Activated T-cell treated with anti-CD3 and anti-CD28 coated beads for 4 hours (primary cell): ENCODE measurements at regions not wholly inside any gene's neighbourhood (a gene's known extent, or its start where the extent isn't known, plus 50 kb on each side); places are given as distances from the start of the nearest gene placed in this dataset.

Experiments used
- DNase-seq: peaks from one replicate; pipeline ENCODE4 v3.0.0-alpha.2; 2020

DNA sequence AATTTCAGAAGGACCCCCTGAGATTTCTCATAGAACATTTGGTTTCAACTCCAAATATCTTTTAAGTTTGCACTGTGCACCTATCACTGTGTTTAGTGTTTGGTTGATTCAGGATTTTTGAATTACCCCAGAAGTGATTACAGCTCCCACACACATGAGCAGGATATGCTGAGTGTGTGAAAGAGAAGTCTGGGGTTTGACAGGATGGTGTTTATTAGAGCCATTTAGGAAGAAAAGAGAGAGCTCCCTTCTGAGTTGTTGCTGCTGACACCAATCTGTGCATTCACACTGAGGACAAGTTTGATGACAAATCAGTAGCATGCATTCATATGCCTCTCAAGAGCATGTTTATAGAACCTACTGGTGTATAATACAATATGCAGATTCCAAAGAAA lies 118.1 kb downstream of the RPL22L1 start:
- no peak for DNase-seq

DNA sequence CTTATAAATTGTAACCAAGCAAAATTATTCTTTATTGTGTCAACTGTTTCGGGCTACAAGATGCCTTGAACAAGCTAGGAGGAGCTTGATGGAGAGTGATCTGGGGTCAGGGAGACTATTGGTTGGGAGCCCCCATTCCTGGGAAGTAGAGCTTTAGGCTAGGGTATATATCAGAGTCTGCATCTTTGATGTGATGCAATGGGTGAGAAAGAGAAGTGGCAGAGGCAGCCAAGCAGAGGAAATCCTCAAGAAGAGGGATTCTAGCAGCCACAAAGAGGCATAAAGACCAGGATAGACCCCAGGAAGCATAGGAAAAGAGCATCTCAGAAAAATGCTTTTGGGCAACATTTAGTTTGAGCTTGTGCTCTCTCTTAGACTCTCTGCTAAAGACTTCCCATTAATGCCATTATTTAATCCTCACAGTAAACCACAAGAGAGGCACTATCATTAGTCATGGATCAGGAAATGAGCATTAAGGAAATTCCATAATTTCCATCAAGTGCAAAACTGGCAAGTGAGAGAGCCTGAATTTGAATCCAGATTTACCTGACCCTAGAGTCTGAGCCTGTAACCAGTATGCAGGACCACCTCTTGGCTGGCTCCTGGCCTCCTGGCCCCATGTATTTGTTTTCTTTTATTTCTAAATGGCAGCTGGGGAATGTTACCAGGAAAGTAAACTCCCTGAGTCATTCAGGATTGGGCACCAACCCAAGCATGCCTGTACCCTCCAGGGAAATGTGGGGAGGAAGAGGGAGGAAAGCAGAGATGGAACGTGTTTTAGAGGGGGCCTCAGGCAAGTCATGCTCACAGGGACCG lies 118.7 kb downstream of the RPL22L1 start:
- no peak for DNase-seq

DNA sequence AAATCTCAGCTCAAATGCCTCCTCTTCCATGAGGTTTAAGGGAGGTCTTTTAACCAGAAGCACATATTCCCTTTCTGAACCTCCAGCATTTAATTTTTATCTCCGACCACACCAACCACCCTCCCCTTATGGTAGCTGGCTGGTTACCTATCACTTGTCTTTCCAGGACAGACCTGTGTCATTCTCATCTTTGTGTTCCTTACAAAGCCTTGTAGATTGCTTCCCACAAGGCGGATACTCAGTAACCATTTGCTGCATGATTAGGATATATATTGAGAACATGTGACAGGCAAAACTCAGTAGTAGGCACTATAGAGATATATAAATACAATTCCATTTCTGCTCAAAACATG lies 119.5 kb downstream of the RPL22L1 start:
- DNase-seq, result no peak

DNA sequence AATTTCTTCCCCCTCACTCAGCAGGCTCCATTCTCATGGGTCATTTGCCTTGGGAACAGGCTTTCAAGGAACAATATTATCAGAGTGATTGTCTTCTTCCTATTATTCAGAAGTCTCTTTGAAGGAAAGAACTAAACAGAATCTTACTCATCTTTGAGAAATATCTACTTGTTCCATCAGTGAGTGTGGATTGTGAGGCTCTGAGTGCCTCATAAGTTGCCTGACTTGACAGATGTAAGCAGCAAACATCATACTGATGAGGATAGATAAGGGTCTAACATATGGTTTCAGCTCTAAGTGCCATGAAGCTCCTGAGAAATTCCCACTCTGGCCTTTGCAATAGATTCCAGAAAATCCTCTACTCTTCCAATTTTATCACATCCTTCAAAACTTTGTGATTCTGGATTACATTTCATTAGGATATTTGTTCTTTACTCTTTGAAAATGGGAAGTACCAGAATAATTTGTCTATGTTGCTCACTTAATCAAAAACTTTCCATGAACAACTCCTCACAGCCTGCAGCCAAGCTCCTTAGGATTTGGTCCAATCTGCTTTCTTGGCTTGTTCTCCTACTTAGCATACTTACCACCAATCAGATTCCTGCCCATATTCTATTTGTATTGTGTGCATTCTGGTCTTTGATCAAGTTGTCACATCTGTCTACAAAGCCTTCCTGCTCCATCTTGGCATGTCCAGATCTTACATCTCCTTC lies 120.1 kb downstream of the RPL22L1 start:
- DNase-seq, result no peak

GRCh38 chr3:170749185-170749584 lies 120.8 kb downstream of the RPL22L1 start:
- DNase-seq, result no peak

GRCh38 chr3:170746175-170746942 lies 123.6 kb downstream of the RPL22L1 start:
- no peak for DNase-seq

- no peak for DNase-seq
These were observed 124.7 kb downstream of the RPL22L1 start for GRCh38 chr3:170745211-170745718.

DNA sequence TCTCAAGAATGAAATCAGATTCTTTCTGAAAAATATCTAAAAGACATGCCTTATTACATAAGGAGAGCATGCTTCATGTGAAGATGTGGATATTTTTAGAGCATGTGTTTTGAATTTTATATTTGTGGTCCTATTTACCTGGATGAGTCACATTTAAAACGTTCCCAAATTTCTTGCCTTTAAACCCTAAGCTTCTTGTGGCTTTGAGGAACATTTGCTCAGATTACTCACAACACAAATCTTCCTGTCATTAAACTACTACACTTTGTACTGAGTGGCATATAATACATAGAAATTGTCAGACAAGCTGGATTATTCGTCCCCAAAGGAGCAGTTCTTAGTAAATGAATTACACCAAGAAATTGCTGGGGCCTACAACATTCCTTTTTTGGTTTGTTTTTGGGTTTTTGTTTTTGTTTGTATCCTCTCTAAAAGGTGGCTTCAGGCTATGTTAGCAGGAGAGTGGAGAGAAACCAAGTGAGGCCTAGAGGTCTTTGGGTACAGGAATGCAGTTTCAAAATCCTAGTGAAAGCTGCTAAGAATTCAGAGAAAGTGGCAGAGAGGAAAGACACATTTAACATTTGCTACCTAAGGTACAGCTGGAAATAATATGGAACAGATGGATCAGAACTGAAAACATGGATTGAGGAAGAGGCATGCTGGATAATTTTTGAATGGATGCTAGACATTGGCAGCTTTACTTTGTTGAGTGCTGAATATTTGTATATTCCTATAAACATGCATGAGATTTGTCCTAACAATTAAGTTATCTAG lies 128.1 kb downstream of the RPL22L1 start:
- DNase-seq, result no peak

DNA sequence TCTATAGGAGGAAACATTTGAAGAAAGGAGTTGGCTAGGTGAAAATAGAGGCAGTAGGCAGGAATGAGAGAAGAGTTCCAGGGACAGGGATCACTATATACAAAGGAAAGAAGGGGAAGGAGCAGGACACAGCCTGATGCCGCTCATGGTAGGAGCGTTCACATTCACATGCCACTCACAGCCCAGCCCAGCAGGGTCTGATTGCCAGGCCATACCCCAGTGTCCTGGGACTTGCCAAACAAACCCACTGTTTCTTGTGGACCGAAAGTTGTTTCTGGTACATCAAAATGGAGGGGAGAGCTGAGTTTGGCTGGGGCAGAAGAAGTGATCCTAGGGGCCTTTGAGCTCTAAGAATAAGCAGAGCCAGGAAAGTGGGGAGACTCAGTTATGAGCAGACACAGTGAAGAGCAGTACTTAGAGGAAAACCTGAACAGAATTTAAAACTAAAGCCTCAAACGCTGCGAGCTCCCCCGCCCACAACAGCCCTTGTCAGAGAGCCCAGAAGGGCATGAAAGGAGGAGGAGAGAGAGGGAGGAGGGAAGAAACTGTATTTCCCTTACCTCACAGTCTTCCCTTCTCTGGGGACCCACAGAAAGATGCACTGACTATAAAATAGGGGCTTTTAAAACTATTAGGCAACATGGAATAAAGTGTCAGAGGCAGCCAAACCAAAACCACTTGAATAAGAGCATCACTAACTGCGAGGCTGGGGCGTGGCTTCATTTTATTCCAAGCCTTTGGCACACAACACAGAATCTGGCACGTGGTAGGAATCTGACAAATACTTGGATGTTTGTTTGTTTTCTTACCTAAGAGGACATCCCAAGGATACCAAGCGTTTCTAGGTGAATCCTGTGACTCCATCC lies 129.0 kb downstream of the RPL22L1 start:
- DNase-seq, result no peak

- DNase-seq, result no peak
These were observed 129.7 kb downstream of the RPL22L1 start for GRCh38 chr3:170740285-170740684.

DNA sequence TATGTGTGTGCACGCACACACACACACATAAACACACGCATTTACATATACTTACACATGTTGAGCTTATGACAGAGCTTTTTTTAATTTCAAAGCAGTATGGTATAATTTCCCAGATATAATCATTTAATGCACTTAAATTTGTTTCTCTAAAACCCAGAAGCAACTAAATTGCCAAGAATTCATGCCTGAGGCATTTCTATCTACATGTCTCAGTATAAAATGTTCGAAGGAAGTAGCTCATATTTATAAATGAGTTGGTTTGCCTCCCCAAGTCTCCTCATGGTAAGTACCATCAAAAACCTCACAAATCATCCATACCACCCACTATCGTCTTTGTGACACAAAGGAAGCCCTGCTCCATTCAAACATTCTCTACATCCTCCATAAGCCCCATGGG lies 130.6 kb downstream of the RPL22L1 start:
- no peak for DNase-seq

- no peak for DNase-seq
These were observed 131.2 kb downstream of the RPL22L1 start for GRCh38 chr3:170738766-170739165.

DNA sequence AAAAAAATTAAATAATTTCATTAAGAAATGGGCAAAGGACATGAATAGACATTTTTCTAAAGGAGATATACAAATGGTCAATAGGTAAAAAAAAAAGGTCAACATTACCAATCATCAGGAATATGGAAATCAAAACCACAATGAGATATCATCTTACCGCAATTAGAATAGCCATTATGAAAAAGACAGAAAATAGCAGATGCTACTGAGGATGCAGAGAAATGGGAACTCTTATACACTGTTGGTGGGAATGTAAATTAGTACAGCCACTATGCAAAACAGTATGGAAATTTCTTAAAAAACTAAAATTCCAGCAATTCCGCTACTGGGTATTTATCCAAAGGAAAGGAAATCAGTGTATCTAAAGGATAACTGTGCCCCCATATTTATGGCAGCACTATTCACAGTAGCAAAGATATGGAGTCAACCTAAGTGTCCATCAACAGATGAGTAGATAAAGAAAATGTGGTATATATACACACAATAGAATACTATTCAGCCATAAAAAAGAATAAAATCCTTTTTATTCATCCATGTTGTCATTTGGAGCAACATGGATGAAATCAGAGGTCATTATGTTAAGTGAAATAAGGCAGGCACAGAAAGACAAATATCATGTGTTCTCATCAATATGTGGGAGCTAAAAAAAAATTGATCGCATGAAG lies 132.4 kb downstream of the RPL22L1 start:
- DNase-seq, result no peak

DNA sequence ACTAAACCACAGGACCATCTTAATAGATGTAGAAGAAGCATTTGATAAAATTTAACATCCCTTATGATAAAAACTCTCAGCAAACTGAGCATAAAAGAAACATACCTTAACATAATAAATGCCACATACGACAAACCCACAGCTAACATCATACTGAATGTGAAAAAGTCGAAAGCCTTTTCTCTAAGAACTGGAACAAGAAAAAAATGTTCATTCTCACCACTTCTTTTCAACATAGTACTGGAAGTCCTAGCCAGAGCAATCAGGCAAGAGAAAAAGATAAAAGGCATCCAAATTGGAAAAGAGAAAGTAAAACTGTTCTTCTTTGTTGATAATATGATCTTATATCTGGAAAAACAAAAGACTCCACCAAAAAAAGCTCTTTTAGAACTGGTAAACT lies 134.2 kb downstream of the RPL22L1 start:
- no peak for DNase-seq

DNA sequence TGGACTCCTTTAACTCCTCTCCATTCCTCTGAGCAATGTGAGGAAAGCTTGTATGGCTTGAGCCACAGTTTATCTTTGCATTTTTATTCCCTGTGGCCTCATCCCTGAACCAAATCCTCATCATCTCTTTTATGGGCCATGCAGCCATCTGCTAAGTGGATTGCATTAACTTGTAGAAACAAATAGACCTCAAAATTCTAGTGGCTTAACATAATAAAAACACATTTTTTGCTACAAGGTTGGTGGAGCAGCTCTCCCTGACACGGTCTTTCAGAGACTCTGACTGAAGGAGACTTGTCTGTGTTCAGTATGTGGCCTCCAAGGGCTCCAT lies 135.3 kb downstream of the RPL22L1 start:
- no peak for DNase-seq

GRCh38 chr3:170734043-170734734 lies 135.8 kb downstream of the RPL22L1 start:
- DNase-seq, result no peak

GRCh38 chr3:170732660-170733245 lies 137.2 kb downstream of the RPL22L1 start:
- DNase-seq, result no peak

DNA sequence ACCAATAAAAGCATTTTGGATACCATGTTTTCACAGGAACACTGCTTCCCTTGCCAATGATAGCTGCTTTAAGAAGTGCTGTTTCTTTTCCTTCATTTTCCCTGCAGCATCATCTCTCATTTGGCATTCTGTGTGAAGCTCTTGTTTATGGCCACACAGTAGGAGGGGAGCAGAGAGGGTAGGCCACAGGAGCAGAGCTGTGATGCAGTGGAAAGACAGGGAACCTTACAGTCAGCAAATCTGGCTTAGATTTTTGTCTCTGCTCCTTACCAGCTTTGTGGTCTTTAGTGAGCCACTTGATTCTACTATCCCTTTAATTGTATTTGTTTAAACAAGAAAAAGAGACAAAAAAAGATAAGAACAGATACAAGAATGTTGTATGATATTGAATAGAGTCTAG lies 138.7 kb downstream of the RPL22L1 start:
- no peak for DNase-seq

- no peak for DNase-seq
These were observed 139.8 kb downstream of the RPL22L1 start for GRCh38 chr3:170730071-170730812.

- DNase-seq, result no peak
These were observed 141.8 kb downstream of the RPL22L1 start for GRCh38 chr3:170728181-170728580.
